ENCODE measurements at regions not wholly inside any gene's neighbourhood (a gene's known extent, or its start where the extent isn't known, plus 50 kb on each side); places are given as distances from the start of the nearest gene placed in this dataset.
A peak's percentile ranks its signal among the peaks of the same experiment; 100 is the strongest.

DNA sequence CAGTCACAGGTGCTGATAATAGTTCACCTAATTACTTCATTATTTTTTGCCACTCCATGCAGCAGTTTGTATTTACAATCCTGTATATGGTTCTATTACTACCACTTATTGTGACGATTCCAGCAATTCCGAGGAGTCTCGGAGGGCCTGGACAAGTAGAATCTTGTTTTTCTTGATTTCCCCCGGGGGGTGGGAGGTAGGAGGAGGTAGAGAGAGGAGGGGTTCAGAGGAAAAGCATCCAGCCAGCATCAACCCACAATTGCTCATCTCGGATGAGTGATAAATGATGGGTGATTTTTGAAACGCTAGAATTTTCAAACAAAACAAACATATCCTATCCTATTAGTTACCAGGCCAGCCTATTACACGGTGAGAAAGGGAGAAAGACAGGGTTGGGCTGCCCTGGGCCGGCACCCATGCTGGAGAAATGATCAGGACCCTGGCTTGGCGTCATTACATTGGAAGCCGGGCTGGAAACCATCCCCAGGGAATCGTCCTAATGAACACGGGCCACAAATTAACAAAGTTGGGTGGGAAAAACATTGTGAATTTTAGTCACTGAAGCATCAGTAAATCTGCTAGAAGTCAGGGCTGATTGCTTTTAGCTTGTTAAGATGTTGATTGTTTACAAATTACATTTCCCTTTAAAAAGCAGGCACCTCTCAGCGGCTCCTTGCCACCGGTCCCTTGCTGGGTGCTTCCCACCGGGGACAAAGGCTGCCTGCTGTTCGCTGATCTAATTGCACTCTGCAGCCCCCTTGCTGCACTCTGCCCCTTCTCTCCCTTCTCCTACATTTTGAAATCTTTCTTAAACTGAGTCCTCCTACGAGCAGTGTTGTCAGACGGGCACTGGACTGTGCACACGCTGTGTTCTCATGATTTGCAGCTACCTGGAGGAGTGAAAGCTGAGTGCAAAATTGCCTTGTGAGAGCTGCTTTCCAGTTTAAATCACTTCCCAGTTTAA is 95.5 kb downstream of the FAM204A start:
- H3K4me3 ChIP-seq (ENCODE audit: low read depth, low read length), result no peak overlapping the region
- TF ChIP-seq, protein P1, sequence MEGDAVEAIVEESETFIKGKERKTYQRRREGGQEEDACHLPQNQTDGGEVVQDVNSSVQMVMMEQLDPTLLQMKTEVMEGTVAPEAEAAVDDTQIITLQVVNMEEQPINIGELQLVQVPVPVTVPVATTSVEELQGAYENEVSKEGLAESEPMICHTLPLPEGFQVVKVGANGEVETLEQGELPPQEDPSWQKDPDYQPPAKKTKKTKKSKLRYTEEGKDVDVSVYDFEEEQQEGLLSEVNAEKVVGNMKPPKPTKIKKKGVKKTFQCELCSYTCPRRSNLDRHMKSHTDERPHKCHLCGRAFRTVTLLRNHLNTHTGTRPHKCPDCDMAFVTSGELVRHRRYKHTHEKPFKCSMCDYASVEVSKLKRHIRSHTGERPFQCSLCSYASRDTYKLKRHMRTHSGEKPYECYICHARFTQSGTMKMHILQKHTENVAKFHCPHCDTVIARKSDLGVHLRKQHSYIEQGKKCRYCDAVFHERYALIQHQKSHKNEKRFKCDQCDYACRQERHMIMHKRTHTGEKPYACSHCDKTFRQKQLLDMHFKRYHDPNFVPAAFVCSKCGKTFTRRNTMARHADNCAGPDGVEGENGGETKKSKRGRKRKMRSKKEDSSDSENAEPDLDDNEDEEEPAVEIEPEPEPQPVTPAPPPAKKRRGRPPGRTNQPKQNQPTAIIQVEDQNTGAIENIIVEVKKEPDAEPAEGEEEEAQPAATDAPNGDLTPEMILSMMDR (IDR thresholded peaks at IDR 0.05; ENCODE audit: insufficient read depth, low read depth, low read length, missing control alignments), result no peak
- no peak for DNase-seq (ENCODE audit: low read depth)

- DNase-seq (ENCODE audit: low read depth), result no peak
- TF ChIP-seq, protein P1 (IDR thresholded peaks at IDR 0.05; ENCODE audit: insufficient read depth, low read depth, low read length, missing control alignments), result no peak
- H3K4me3 ChIP-seq (ENCODE audit: low read depth, low read length), result no peak overlapping the region
Measured at GRCh38 chr10:118243907-118244306, 98.2 kb downstream of the FAM204A start.

DNA sequence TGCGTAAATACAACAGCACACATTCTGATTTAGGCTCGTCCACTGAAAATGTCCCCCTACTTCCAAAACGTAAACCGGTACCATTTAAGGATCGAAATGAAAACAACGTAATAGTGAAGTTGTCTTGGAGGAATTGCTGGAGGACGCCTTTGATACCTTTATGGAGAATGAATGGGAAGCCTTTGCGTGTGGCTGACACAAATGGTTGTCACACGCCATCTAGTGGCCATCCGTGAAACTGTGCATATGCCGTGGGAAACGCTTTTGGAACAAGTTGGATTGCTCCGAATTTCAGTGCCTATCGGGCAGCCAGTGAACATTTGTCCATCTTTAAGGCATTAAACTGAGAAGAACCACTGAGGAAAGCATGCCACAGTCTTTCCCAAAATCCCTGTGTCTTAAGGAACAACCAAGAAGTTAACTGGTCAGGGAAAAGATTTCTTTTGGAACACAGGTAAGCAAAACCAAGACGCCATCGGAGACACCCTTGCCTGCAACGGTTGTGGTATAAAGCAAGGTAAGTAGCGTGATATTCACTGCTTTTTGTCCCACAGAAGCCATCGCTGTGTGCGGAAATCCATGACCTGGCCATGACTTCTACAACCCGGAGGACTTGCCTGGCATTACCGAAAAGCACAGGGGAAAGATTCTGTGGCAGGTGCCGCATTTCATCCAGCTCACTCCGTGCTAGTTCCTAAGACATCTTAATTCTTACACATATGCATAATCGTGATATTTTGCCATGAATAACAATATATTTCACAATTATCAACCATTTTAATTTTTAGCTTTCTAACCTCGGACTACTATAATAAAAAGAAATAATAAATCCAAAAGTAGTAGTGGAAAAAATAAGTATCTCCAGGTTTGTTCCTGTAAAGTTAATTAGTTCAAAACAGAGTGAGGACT is 100.6 kb downstream of the FAM204A start:
- peak; percentile 73 for DNase-seq (ENCODE audit: low read depth)
- TF ChIP-seq, protein P1 (IDR thresholded peaks at IDR 0.05; ENCODE audit: insufficient read depth, low read depth, low read length, missing control alignments), result peak; percentile 89
- no peak overlapping the region for H3K4me3 ChIP-seq (ENCODE audit: low read depth, low read length)

GRCh38 chr10:118239236-118239630 is 102.9 kb downstream of the FAM204A start:
- H3K4me3 ChIP-seq (ENCODE audit: low read depth, low read length), result no peak overlapping the region

GRCh38 chr10:118238573-118239235 is 103.4 kb downstream of the FAM204A start:
- TF ChIP-seq, protein P1 (IDR thresholded peaks at IDR 0.05; ENCODE audit: insufficient read depth, low read depth, low read length, missing control alignments), result no peak
- no peak for DNase-seq (ENCODE audit: low read depth)
- no peak overlapping the region for H3K4me3 ChIP-seq (ENCODE audit: low read depth, low read length)

More at GRCh38 chr10:118239236-118239630, 102.9 kb downstream of the FAM204A start:
- TF ChIP-seq, protein P1 (IDR thresholded peaks at IDR 0.05; ENCODE audit: insufficient read depth, low read depth, low read length, missing control alignments), result no peak
- no peak for DNase-seq (ENCODE audit: low read depth)

- no peak for DNase-seq (ENCODE audit: low read depth)
Measured at GRCh38 chr10:118237930-118238329, 104.2 kb downstream of the FAM204A start.

More at GRCh38 chr10:118237930-118238329, 104.2 kb downstream of the FAM204A start:
- TF ChIP-seq, protein P1 (IDR thresholded peaks at IDR 0.05; ENCODE audit: insufficient read depth, low read depth, low read length, missing control alignments), result no peak
- no peak overlapping the region for H3K4me3 ChIP-seq (ENCODE audit: low read depth, low read length)

Measured in GM12865 (cell line).